BE2C (cell line): ENCODE measurements at regions not wholly inside any gene's neighbourhood (a gene's known extent, or its start where the extent isn't known, plus 50 kb on each side); places are given as distances from the start of the nearest gene placed in this dataset.

Experiments used
- DNase-seq: peaks from one replicate; pipeline ENCODE4 v3.0.0-alpha.2; 2020
- H3K27me3 ChIP-seq: fragments of 250-450 bp; sonication (Bioruptor Pico); 2 replicates; pipeline ENCODE4 v1.5.1; 2020; ENCODE audit warnings: mild to moderate bottlenecking
- H3K36me3 ChIP-seq: fragments of 250-450 bp; sonication (Bioruptor Pico); 2 replicates; pipeline ENCODE4 v1.5.1; 2020; ENCODE audit warnings: mild to moderate bottlenecking
- H3K4me1 ChIP-seq: fragments of 250-450 bp; sonication (Bioruptor Pico); 2 replicates; pipeline ENCODE4 v1.5.1; 2020
- H3K4me3 ChIP-seq: 2 replicates; pipeline ENCODE4 v1.5.1; 2011; ENCODE audit warnings: low read depth, low read length
- H3K9me3 ChIP-seq: fragments of 250-450 bp; sonication (Bioruptor Pico); 2 replicates; pipeline ENCODE4 v1.5.1; 2020
- TF ChIP-seq, protein P1 (sequence below): IDR thresholded peaks from 2 replicates; pipeline ENCODE4 v1.5.1; 2012; ENCODE audit warnings: mild to moderate bottlenecking, low read depth, low read length

GRCh38 chr21:28110716-28111115, 882.0 kb downstream of the LTN1 start:
- Histone ChIP-seq H3K9me3 (peaks cover 3% of the 10 kb centered on the region; the same call in 1 of the 2 replicates), H3K27me3 (no peaks in the 10 kb centered on the region), H3K4me1 (peaks cover 10% of the 10 kb centered on the region), H3K36me3 (peaks cover 4% of the 10 kb centered on the region), H3K4me3 (peak overlapping the region; percentile 8; the same call in 1 of the 2 replicates)
- no peak for DNase-seq
- TF ChIP-seq, protein P1, sequence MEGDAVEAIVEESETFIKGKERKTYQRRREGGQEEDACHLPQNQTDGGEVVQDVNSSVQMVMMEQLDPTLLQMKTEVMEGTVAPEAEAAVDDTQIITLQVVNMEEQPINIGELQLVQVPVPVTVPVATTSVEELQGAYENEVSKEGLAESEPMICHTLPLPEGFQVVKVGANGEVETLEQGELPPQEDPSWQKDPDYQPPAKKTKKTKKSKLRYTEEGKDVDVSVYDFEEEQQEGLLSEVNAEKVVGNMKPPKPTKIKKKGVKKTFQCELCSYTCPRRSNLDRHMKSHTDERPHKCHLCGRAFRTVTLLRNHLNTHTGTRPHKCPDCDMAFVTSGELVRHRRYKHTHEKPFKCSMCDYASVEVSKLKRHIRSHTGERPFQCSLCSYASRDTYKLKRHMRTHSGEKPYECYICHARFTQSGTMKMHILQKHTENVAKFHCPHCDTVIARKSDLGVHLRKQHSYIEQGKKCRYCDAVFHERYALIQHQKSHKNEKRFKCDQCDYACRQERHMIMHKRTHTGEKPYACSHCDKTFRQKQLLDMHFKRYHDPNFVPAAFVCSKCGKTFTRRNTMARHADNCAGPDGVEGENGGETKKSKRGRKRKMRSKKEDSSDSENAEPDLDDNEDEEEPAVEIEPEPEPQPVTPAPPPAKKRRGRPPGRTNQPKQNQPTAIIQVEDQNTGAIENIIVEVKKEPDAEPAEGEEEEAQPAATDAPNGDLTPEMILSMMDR: no peak

- no peak for DNase-seq
- Histone ChIP-seq H3K4me1 (peaks cover 15% of the 10 kb centered on the region), H3K9me3 (peaks cover 3% of the 10 kb centered on the region; the same call in 1 of the 2 replicates), H3K36me3 (peaks cover 4% of the 10 kb centered on the region), H3K4me3 (no peak overlapping the region), H3K27me3 (no peaks in the 10 kb centered on the region)
- TF ChIP-seq, protein P1: no peak
These were observed 882.6 kb downstream of the LTN1 start for GRCh38 chr21:28110074-28110473.

GRCh38 chr21:28106370-28106890, 886.2 kb downstream of the LTN1 start:
- TF ChIP-seq, protein P1: no peak
- H3K9me3 ChIP-seq: peaks cover 3% of the 10 kb centered on the region; the same call in 1 of the 2 replicates
- H3K27me3 ChIP-seq: no peaks in the 10 kb centered on the region
- peaks cover 10% of the 10 kb centered on the region for H3K4me1 ChIP-seq
- DNase-seq: no peak
- H3K36me3 ChIP-seq: peaks cover 4% of the 10 kb centered on the region; the same call in 1 of the 2 replicates
- H3K4me3 ChIP-seq: no peak overlapping the region

DNA sequence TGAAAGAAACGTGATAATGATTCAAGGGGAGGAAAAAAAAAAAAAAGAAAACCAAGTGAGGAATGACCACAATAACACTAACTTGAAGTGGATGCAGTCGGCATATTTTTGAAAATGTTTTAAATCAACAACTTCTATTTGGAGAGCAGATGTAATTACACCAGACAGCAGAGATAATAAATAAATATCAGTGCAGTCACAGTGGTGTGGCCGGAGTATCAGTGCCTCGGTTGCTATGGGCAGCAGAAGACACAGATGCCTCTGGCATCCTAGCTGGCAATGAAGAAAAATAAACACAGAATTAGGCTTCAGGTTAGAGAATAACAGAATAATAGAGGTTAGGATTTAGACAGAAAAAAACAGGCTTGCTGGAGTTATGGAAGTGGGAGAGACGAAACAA, 888.3 kb downstream of the LTN1 start:
- Histone ChIP-seq H3K4me1 (peaks cover 13% of the 10 kb centered on the region), H3K9me3 (no peaks in the 10 kb centered on the region), H3K27me3 (no peaks in the 10 kb centered on the region), H3K36me3 (no peaks in the 10 kb centered on the region), H3K4me3 (peak overlapping the region; percentile 36)
- TF ChIP-seq, protein P1: no peak
- DNase-seq: peak; percentile 49

GRCh38 chr21:28100366-28100765, 892.3 kb downstream of the LTN1 start:
- DNase-seq: no peak
- TF ChIP-seq, protein P1: no peak
- no peaks in the 10 kb centered on the region for H3K36me3 ChIP-seq
- no peaks in the 10 kb centered on the region for H3K27me3 ChIP-seq
- H3K4me3 ChIP-seq: peak overlapping the region; percentile 31
- peaks cover 11% of the 10 kb centered on the region for H3K4me1 ChIP-seq
- H3K9me3 ChIP-seq: no peaks in the 10 kb centered on the region

DNA sequence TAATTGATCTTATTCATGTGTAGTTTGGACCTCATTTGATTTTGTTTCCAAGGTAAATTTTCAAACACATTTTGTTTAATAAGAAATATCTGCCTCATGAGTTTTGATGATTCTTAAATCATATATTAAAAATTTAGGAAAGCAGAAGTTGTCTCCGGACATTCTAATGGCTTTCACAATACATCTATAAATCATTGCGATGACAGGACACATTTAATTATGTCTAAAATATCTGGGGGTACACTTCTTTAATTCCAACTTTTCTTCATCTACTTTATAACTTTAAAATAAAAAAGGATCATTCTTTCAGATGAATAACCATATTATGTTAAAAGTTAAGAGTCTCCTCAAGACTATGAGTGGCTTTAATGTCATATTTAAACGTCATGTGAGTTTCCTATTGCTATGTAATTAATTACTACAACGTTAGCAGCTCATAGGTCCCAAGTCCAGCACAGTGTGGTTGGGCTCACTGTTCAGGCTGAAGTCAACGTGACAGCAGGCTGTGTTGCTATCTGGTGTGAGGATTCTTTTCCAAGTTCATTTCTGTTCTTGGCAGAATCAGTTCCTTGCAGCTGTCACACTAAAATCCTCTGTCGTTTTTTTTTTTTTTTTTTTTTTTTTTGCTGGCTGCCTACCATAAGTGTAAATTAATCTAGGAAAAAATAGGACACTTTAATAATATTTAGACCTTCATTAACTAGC, 893.5 kb downstream of the LTN1 start:
- H3K9me3 ChIP-seq: no peaks in the 10 kb centered on the region
- no peaks in the 10 kb centered on the region for H3K36me3 ChIP-seq
- H3K4me1 ChIP-seq: peaks cover 9% of the 10 kb centered on the region
- H3K4me3 ChIP-seq: no peak overlapping the region
- H3K27me3 ChIP-seq: no peaks in the 10 kb centered on the region
- TF ChIP-seq, protein P1: no peak
- no peak for DNase-seq
